Keratinocyte (primary cell): ENCODE measurements at regions not wholly inside any gene's neighbourhood (a gene's known extent, or its start where the extent isn't known, plus 50 kb on each side); places are given as distances from the start of the nearest gene placed in this dataset.

Experiments
- CTCF ChIP-seq, 3 experiments: IDR thresholded peaks in 1 of 3; conservative IDR thresholded peaks in 1 of 3; optimal IDR thresholded peaks in 1 of 3; 2 replicates in 2 of 3; 3 replicates in 1 of 3; pipeline versions ENCODE3 to v1.5.1; 2011; ENCODE audit warnings: low read length in 3 of 3, mild to moderate bottlenecking in 3 of 3, moderate library complexity in 2 of 3, control low read depth in 1 of 3, inconsistent platforms in 1 of 3; ENCODE audit not compliant: insufficient read depth in 2 of 3; ENCODE audit errors: extremely low read depth in 1 of 3
- EZH2 ChIP-seq: IDR thresholded peaks from one replicate; pipeline ENCODE4 v1.6.1; 2012; ENCODE audit warnings: inconsistent platforms, mild to moderate bottlenecking, low read length, moderate library complexity

GRCh38 chr11:107197932-107198331 lies 179.7 kb upstream of the GUCY1A2 start:
- no peak for TF ChIP-seq CTCF (optimal IDR thresholded peaks at IDR 0.05 in 1 of 3, IDR thresholded peaks at IDR 0.05 in 1 of 3, conservative IDR thresholded peaks at IDR 0.05 in 1 of 3; ENCODE audit: extremely low read depth in 1 of 3, insufficient read depth in 2 of 3, low read length in 3 of 3)
- TF ChIP-seq EZH2: no peak
